GM12865 (cell line): ENCODE measurements at regions not wholly inside any gene's neighbourhood (a gene's known extent, or its start where the extent isn't known, plus 50 kb on each side); places are given as distances from the start of the nearest gene placed in this dataset.

Experiments used
- DNase-seq: peaks from one replicate; pipeline ENCODE4 v3.0.0; 2010; ENCODE audit warnings: low read depth
- H3K4me3 ChIP-seq: 2 replicates; pipeline ENCODE4 v1.5.1; 2011; ENCODE audit warnings: mild to moderate bottlenecking, low read depth, low read length, control low read depth
- TF ChIP-seq, protein P1 (sequence below): IDR thresholded peaks from 2 replicates; pipeline ENCODE4 v1.5.1; 2011; ENCODE audit warnings: low read length, control low read depth, low read depth, inconsistent platforms; ENCODE audit not compliant: insufficient read depth; ENCODE audit errors: missing control alignments

DNA sequence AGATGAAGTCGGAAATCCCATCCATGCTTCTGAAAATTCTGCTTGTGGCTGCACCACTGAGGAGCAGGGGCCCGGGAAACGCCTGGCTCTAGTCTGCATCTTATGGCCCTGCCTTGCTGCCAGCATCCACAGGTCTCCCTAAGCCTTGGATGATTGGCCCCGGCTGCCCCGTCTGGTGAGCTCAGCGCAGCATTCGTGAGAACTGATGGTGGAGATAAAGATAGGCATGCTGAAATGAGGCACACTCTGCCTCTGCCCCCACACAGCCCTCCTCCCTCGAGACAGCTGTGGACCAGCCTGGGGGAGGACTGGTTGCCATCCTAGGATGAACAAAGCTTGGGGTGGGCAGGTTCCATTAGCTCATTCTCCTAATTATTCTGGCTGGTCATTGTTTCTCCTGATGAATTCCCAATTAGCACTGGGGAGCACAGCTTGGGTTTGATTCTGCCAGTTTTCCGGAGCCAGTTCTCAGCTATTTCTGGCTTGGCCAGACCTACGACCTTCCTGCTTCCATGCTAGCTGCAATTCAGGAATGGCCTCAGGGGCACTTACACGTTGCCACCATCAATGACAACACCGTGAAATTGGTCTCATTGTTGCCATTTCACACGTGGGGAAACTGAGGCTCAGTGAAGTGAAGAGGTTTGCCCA, 62.8 kb upstream of the CPEB4 start:
- TF ChIP-seq, protein P1, sequence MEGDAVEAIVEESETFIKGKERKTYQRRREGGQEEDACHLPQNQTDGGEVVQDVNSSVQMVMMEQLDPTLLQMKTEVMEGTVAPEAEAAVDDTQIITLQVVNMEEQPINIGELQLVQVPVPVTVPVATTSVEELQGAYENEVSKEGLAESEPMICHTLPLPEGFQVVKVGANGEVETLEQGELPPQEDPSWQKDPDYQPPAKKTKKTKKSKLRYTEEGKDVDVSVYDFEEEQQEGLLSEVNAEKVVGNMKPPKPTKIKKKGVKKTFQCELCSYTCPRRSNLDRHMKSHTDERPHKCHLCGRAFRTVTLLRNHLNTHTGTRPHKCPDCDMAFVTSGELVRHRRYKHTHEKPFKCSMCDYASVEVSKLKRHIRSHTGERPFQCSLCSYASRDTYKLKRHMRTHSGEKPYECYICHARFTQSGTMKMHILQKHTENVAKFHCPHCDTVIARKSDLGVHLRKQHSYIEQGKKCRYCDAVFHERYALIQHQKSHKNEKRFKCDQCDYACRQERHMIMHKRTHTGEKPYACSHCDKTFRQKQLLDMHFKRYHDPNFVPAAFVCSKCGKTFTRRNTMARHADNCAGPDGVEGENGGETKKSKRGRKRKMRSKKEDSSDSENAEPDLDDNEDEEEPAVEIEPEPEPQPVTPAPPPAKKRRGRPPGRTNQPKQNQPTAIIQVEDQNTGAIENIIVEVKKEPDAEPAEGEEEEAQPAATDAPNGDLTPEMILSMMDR, result no peak
- no peak overlapping the region for H3K4me3 ChIP-seq
- no peak for DNase-seq

DNA sequence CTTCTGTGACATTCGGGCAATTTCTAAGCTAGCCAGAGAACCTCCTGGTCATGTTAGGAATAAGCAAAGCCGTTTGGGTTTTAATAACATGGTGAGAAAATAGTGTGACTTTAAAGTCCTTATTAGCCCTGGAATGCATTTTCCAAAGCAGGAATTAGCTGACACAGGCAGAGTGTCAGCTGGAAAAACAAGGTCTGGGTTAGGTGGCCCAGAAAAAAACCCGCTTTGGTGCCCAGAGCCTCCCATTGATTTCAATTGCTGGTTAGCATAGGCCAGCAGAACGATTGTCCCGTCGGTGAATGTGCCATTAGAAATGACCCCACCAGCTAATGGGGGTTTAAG, 62.1 kb upstream of the CPEB4 start:
- H3K4me3 ChIP-seq, result no peak overlapping the region
- TF ChIP-seq, protein P1, result no peak

DNA sequence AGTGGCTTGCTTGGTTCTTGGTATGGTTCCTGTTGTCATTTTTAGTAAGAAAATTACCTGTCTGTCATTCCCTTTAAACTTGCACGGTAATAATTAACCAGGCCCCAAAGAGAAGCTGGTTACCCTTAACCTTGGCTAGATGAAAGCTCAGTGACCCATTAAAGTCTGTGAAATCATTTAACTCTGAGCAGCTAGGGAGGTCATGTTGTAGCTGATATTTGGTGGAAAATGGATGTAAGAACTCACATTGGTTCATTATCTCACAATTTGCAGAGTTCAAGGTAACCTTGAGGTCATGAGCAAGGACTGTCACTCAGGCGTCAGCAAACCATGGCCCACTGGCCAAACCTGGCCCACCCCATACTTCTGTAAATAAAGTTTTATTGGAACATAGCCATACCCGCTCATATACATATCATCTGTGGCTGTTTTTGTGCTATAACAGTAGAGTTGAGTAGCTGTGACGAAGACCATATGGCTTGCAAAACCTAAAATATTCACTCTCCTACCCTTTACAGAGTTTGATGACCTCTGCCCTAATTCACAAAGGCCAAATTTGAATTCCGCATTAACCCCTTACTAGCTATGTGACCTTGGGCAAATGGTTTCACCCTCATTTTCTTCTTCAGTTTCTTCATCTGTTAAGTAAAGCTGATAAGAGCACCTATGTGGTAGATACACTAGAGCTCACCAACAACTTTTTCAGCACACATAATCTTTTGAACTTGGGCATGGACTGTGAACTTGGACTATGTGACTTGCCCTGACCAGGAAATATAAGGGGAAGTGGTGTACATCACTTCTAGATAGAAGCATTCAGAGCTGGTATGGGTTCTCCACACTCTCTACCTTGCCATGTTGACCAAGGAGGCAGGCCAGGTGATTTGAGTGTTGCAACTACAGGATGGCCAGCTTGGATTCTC, 61.5 kb upstream of the CPEB4 start:
- no peak for DNase-seq
- H3K4me3 ChIP-seq, result no peak overlapping the region
- TF ChIP-seq, protein P1, result no peak

More for the DNA sequence above, 62.1 kb upstream of the CPEB4 start:
- DNase-seq, result no peak

DNA sequence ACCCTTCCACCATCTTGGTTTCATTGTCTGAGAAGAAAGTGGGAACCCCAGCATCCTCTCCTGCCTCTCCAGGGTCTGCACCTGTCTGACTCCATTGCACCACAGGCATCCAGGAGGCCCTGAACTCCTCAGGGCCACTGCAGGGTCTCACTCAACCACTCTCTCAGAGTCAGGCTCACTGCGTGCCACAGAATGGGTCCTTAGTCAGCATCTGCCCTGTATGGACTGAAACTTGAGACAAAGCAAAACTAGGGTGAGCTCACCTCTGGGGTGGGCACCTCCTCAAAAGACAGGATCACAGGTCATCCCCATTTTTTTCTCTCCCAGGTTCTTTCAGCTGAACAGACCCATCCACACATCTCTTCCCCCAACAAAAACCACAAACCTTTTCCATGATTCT, 59.2 kb upstream of the CPEB4 start:
- no peak overlapping the region for H3K4me3 ChIP-seq
- DNase-seq, result no peak
- TF ChIP-seq, protein P1, result no peak

DNA sequence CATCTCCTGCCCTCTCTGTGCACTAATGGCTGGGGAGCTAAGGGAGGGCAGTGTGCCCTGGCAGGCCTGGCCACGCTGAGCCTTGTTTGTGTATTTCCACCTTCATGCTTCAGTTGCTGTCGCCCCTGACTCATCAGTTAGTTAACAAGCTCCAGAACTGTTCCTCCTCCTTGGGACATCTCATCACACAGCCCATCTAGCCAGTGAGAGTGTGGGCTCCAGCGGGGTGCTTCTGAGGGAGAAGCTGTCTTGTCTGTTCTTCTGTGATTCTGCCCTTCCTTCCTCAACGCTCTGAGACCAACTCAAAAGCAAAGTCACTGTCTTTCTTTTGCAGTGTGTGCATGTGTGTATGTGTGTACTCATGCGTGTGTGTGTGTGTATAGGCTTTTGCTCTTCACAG, 58.3 kb upstream of the CPEB4 start:
- TF ChIP-seq, protein P1, result no peak
- DNase-seq, result peak; percentile 45
- H3K4me3 ChIP-seq, result no peak overlapping the region

DNA sequence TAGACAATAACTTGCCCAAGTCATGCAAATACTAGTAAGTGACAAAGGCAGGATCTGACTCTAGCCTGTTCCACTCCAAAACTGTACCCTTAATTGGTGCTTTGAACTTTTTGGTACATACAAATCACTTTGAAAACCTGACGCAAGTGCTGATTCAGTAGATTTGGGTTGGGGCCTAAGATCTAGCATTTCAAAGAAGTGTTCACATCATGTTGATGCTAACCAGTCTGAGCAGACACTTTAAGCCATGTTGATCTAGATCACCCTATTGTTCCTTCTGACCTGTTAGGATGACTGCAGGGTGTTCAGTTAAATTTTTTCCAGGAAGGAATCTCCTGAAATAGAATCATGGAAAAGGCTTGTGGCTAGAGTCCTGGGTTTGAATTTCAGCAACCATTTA, 57.7 kb upstream of the CPEB4 start:
- TF ChIP-seq, protein P1, result no peak
- no peak overlapping the region for H3K4me3 ChIP-seq
- DNase-seq, result peak; percentile 14
